ENCODE measurements at regions not wholly inside any gene's neighbourhood (a gene's known extent, or its start where the extent isn't known, plus 50 kb on each side); places are given as distances from the start of the nearest gene placed in this dataset.

GRCh38 chr17:21537302-21537701 lies 155.0 kb upstream of the KCNJ18 start:
- H3K4me3 ChIP-seq (ENCODE audit: low read depth, low read length, poor library complexity, severe bottlenecking), result no peak overlapping the region
- POLR2A ChIA-PET (ENCODE audit: low non-redundant PET), result no interaction called here
- H3K27me3 ChIP-seq (replicated peaks; ENCODE audit: insufficient read depth, low read depth, low read length, poor library complexity), result no peaks in the 10 kb centered on the region
- H3K27ac ChIP-seq (ENCODE audit: low read depth, low read length, poor library complexity, severe bottlenecking), result no peak overlapping the region
- H3K9me3 ChIP-seq (ENCODE audit: low read depth, low read length, poor library complexity, severe bottlenecking), result peaks cover 8% of the 10 kb centered on the region
- no peaks in the 10 kb centered on the region for H3K4me1 ChIP-seq (ENCODE audit: insufficient read depth, low read length, poor library complexity, severe bottlenecking)
- no TSS peak for BruUV-seq (replicated peaks)
- TF ChIP-seq CTCF (conservative IDR thresholded peaks at IDR 0.05; ENCODE audit: low read depth, low read length), result no peak
- no peak for TF ChIP-seq EZH2 (IDR thresholded peaks at IDR 0.05; ENCODE audit: borderline replicate concordance, low read depth, low read length, poor library complexity, severe bottlenecking)
- intact Hi-C loops (cut with micrococcal nuclease; ENCODE audit: unreplicated experiment), result no loop called here
- CTCF ChIA-PET, result no interaction called here
- peaks cover 3% of the 10 kb centered on the region for H3K36me3 ChIP-seq (ENCODE audit: insufficient read depth, low read length, poor library complexity, severe bottlenecking)
- DNase-seq (ENCODE audit: low spot score), result no peak

GRCh38 chr17:21538615-21539014 lies 153.7 kb upstream of the KCNJ18 start:
- no peak overlapping the region for H3K4me3 ChIP-seq (ENCODE audit: low read depth, low read length, poor library complexity, severe bottlenecking)
- no peaks in the 10 kb centered on the region for H3K27me3 ChIP-seq (replicated peaks; ENCODE audit: insufficient read depth, low read depth, low read length, poor library complexity)
- no peak overlapping the region for H3K27ac ChIP-seq (ENCODE audit: low read depth, low read length, poor library complexity, severe bottlenecking)
- H3K36me3 ChIP-seq (ENCODE audit: insufficient read depth, low read length, poor library complexity, severe bottlenecking), result peaks cover 3% of the 10 kb centered on the region
- intact Hi-C loops (cut with micrococcal nuclease; ENCODE audit: unreplicated experiment), result no loop called here
- POLR2A ChIA-PET (ENCODE audit: low non-redundant PET), result no interaction called here
- no peak for TF ChIP-seq CTCF (conservative IDR thresholded peaks at IDR 0.05; ENCODE audit: low read depth, low read length)
- no peak for TF ChIP-seq EZH2 (IDR thresholded peaks at IDR 0.05; ENCODE audit: borderline replicate concordance, low read depth, low read length, poor library complexity, severe bottlenecking)
- H3K4me1 ChIP-seq (ENCODE audit: insufficient read depth, low read length, poor library complexity, severe bottlenecking), result no peaks in the 10 kb centered on the region
- BruUV-seq (replicated peaks), result no TSS peak
- CTCF ChIA-PET, result no interaction called here
- H3K9me3 ChIP-seq (ENCODE audit: low read depth, low read length, poor library complexity, severe bottlenecking), result peaks cover 8% of the 10 kb centered on the region
- no peak for DNase-seq (ENCODE audit: low spot score)

GRCh38 chr17:21539146-21539545 lies 153.2 kb upstream of the KCNJ18 start:
- intact Hi-C loops (cut with micrococcal nuclease; ENCODE audit: unreplicated experiment), result no loop called here
- Histone ChIP-seq H3K4me3 (ENCODE audit: low read depth, low read length, poor library complexity, severe bottlenecking) (no peak overlapping the region), H3K9me3 (ENCODE audit: low read depth, low read length, poor library complexity, severe bottlenecking) (peaks cover 8% of the 10 kb centered on the region), H3K27me3 (replicated peaks; ENCODE audit: insufficient read depth, low read depth, low read length, poor library complexity) (no peaks in the 10 kb centered on the region), H3K27ac (ENCODE audit: low read depth, low read length, poor library complexity, severe bottlenecking) (no peak overlapping the region), H3K36me3 (ENCODE audit: insufficient read depth, low read length, poor library complexity, severe bottlenecking) (peaks cover 3% of the 10 kb centered on the region), H3K4me1 (ENCODE audit: insufficient read depth, low read length, poor library complexity, severe bottlenecking) (no peaks in the 10 kb centered on the region)
- no TSS peak for BruUV-seq (replicated peaks)
- TF ChIP-seq EZH2 (IDR thresholded peaks at IDR 0.05; ENCODE audit: borderline replicate concordance, low read depth, low read length, poor library complexity, severe bottlenecking) (no peak), CTCF (conservative IDR thresholded peaks at IDR 0.05; ENCODE audit: low read depth, low read length) (no peak)
- DNase-seq (ENCODE audit: low spot score), result no peak
- CTCF ChIA-PET, result no interaction called here
- POLR2A ChIA-PET (ENCODE audit: low non-redundant PET), result no interaction called here
